ENCODE measurements at regions not wholly inside any gene's neighbourhood (a gene's known extent, or its start where the extent isn't known, plus 50 kb on each side); places are given as distances from the start of the nearest gene placed in this dataset.

DNA sequence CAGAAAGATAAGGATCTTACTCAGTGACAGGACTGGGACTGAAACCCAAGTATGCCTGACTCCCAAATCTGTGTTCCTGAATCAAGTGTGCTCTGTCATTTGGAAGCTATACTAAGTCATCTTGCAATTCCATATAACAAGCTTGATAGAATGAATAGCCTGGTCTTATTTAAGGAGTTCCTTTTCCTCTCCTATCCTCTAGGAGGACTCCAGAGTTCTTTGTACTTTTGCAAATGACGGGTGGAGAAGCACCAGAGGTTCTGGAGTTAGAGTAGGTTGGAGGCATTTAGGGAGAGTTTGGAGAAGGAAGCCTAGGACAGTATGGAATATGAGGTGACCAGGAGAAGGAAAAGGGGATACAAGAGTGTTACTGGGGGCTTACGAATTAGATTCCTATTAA, 92.9 kb upstream of the RCN1 start:
- WGBS = 71% methylated on average over 2 of the region's 2 CpGs
- H3K27me3 ChIP-seq (ENCODE audit: insufficient read depth, low read length) = no peaks in the 10 kb centered on the region
- no peak overlapping the region for H3K27ac ChIP-seq (ENCODE audit: low read depth, low read length)
- no peaks in the 10 kb centered on the region for H3K4me1 ChIP-seq (ENCODE audit: insufficient read depth, low read length)
- no peak overlapping the region for H3K9ac ChIP-seq (ENCODE audit: low read depth, low read length)
- no peak overlapping the region for H3K4me3 ChIP-seq (ENCODE audit: low read length)
- H3K9me3 ChIP-seq (ENCODE audit: insufficient read depth, low read depth, low read length) = no peaks in the 10 kb centered on the region
- no peaks in the 10 kb centered on the region for H3K36me3 ChIP-seq (ENCODE audit: insufficient read depth, low read length)

DNA sequence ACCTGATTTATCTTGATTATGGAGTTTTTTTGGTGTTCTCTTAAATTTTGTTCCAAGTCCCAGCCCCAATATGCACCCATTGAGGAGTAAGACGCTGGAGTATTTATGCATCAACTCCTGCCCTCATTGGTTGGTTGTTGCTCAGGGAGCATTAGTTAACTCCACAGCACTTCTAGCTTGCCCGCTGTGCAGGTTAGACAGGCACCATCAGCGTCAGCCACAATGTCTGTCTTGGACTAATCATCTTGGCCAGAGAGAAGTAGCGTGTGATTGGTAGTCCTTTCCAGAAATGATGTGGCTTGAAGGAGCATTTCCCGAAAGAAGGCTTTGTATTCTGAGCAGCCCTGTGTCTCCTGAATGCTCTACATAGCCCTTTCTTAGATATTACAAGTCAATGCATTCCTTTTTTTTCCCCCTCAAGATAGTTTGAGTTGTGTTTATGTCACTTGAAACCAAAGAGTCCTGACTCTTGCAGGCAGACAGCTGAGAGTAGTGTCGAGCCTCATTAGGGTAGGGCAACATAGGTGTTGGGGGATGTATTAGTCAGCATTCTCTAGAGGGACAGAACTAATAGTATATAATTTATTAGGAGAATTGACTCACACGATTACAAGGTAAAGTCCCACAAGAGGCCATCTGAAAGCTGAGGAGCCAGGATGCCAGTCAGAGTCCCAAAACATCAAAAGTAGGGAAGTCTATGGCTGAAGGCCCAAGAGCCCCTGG, 94.6 kb upstream of the RCN1 start:
- H3K36me3 ChIP-seq (ENCODE audit: insufficient read depth, low read length) = no peaks in the 10 kb centered on the region
- H3K9me3 ChIP-seq (ENCODE audit: insufficient read depth, low read depth, low read length) = no peaks in the 10 kb centered on the region
- H3K27ac ChIP-seq (ENCODE audit: low read depth, low read length) = no peak overlapping the region
- H3K4me3 ChIP-seq (ENCODE audit: low read length) = no peak overlapping the region
- no peak overlapping the region for H3K9ac ChIP-seq (ENCODE audit: low read depth, low read length)
- 94% methylated on average over 7 of the region's 7 CpGs for WGBS
- no peaks in the 10 kb centered on the region for H3K27me3 ChIP-seq (ENCODE audit: insufficient read depth, low read length)
- no peaks in the 10 kb centered on the region for H3K4me1 ChIP-seq (ENCODE audit: insufficient read depth, low read length)

DNA sequence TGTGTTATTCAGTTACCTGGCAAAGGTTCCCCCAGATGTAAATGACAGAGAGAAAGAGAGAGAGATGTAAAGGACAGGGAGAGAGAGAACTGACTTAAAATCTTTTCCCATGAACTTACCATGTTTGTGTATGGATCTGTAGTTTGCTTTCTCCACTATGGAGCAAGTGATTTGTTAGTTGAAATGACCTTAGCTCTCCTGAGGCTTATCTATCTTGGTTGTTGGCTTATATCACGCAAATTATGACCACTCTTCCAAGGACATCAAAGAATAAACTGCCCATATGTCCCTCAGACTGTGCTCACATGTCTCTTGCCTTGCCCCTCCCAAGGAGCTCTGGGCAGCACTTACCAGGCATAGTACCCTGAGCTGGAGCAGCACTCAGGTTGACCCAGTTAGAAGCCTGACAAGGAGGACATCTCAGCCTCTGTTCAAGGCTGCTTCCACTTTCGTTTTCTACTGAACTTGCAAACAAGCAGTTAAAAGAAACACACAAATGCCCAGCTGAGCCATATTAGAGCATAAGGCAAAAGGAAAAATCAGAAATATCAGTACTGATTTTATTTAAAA, 95.3 kb upstream of the RCN1 start:
- no peak overlapping the region for H3K4me3 ChIP-seq (ENCODE audit: low read length)
- WGBS = 93% methylated on average over 2 of the region's 2 CpGs

DNA sequence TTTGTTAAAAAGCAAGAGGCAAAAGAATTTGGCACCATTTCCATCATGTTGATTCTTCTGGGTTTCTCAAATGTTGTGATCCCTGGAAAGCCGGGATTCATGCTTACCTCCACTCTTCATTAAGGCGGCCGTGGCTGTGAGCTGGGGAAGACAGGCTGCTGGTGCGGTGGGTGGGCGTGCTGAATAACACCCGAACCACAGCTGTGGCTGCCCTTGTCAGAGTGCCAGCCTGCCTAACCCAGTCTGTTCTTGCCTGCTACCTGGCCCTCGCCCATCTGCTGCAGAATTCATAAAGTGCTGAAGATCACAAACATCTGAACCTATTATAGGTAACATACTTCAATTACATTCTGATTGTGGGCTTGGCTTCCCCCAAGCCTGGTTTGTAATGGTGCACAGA, 95.8 kb upstream of the RCN1 start:
- H3K4me1 ChIP-seq (ENCODE audit: insufficient read depth, low read length) = no peaks in the 10 kb centered on the region
- WGBS = 90% methylated on average over 7 of the region's 7 CpGs
- no peak overlapping the region for H3K27ac ChIP-seq (ENCODE audit: low read depth, low read length)
- no peaks in the 10 kb centered on the region for H3K27me3 ChIP-seq (ENCODE audit: insufficient read depth, low read length)
- no peak overlapping the region for H3K4me3 ChIP-seq (ENCODE audit: low read length)
- H3K9ac ChIP-seq (ENCODE audit: low read depth, low read length) = no peak overlapping the region
- H3K36me3 ChIP-seq (ENCODE audit: insufficient read depth, low read length) = no peaks in the 10 kb centered on the region
- no peaks in the 10 kb centered on the region for H3K9me3 ChIP-seq (ENCODE audit: insufficient read depth, low read depth, low read length)

More for the DNA sequence above, 95.3 kb upstream of the RCN1 start:
- Histone ChIP-seq H3K9me3 (ENCODE audit: insufficient read depth, low read depth, low read length) (no peaks in the 10 kb centered on the region), H3K9ac (ENCODE audit: low read depth, low read length) (no peak overlapping the region), H3K27ac (ENCODE audit: low read depth, low read length) (no peak overlapping the region), H3K27me3 (ENCODE audit: insufficient read depth, low read length) (no peaks in the 10 kb centered on the region), H3K4me1 (ENCODE audit: insufficient read depth, low read length) (no peaks in the 10 kb centered on the region), H3K36me3 (ENCODE audit: insufficient read depth, low read length) (no peaks in the 10 kb centered on the region)

DNA sequence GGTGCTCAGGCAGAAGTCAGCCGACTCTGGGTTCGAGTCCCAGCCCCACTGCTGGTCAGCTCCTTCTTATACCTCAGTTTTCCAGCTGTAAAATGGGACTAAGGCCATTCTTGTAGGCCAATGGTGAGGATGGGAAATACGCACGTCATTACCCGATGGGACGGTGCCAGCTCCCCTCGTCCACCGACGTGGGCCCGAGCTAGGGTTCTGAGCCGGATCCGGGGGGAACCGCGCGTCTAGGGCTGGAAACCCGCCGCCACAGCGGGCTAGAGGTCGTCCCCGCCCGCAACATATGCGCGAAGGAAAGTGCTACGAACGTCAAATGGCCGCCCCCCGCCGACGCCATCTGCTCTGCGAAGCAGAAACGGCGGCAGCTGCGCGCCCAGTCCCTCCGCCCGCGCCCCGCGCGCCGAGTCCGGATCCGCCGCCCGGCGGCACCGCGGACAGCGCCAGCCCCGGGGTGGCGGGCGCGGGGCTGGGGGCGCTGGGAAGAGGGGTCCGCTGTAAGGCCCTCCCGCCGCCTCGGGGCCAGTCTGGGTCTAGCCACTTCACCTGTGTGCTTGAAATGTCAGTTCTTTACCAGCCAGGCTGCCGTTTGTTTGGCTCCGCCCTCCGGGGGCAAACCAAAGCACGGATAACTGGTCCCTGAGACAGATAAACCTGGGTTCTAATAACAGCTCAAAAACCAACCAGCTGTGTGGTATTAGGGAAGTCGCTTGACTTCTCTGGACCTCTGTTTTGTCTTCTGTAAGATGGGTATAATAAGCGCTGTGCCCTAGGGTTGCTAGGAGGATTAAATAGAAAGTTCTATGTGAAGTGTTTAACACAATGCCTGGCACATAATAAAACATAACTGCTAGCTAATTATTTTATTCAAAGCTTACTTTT, 103.5 kb upstream of the RCN1 start:
- no peaks in the 10 kb centered on the region for H3K4me1 ChIP-seq (ENCODE audit: insufficient read depth, low read length)
- peak overlapping the region; percentile 48 for H3K4me3 ChIP-seq (ENCODE audit: low read length)
- H3K27ac ChIP-seq (ENCODE audit: low read depth, low read length) = no peak overlapping the region
- H3K9me3 ChIP-seq (ENCODE audit: insufficient read depth, low read depth, low read length) = no peaks in the 10 kb centered on the region
- H3K27me3 ChIP-seq (ENCODE audit: insufficient read depth, low read length) = peaks cover 30% of the 10 kb centered on the region
- H3K9ac ChIP-seq (ENCODE audit: low read depth, low read length) = no peak overlapping the region
- WGBS = 10% methylated on average over 64 of the region's 64 CpGs
- no peaks in the 10 kb centered on the region for H3K36me3 ChIP-seq (ENCODE audit: insufficient read depth, low read length)

DNA sequence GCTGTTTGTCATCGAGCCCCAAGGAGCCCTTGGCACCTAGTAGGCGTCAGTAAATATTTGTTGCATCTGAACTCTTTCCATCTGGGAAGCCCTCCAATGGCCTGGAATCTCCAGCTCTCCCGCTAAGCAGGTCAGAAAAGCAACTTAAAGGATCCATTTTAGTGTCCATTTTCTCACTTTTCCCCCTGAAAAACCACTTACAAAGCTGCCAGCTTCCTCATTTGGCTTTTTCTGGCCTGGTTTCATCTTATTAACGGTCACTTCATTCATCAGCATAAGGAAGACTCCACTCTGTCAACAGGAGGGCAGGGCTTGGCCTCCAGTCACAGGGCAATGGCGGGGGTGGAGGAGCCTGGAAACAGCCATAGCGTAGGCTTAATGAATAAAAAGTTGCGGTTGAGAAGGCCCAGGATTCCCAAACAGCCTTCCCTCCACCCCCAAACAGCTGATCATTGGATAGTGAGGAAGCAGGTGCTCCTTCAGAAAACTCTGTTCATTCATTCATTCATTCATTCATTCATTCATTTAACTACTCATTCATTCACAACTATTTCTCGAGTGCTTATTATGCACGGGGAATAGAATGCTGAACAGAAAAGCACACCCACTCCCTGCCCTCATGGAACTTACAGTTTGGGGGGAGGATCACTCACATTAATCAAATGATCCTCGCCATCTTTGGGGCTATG, 104.5 kb upstream of the RCN1 start:
- Histone ChIP-seq H3K27me3 (ENCODE audit: insufficient read depth, low read length) (peaks cover 30% of the 10 kb centered on the region), H3K4me1 (ENCODE audit: insufficient read depth, low read length) (no peaks in the 10 kb centered on the region), H3K36me3 (ENCODE audit: insufficient read depth, low read length) (no peaks in the 10 kb centered on the region), H3K9ac (ENCODE audit: low read depth, low read length) (no peak overlapping the region), H3K27ac (ENCODE audit: low read depth, low read length) (no peak overlapping the region), H3K4me3 (ENCODE audit: low read length) (no peak overlapping the region), H3K9me3 (ENCODE audit: insufficient read depth, low read depth, low read length) (no peaks in the 10 kb centered on the region)
- 95% methylated on average over 9 of the region's 10 CpGs for WGBS

DNA sequence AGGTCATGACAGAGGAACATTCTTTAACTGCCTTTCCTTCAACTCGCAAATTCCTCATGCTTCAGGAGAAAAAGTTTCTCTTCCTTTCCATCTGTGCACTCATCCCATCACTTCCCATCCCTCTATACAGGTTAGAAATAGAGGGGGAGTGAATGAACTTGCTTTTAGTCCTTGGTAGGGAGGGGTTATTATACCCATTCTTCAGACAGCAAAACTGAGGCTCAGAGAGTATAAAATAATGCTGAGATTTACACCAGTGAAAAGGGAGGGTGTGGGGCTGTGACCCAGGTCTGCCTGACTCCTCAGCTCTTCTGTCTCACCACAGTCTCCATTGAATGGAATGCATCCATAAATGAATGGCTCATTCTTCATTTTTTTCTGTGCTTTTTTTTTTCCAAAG, 109.4 kb upstream of the RCN1 start:
- H3K9ac ChIP-seq (ENCODE audit: low read depth, low read length) = no peak overlapping the region
- WGBS = 100% methylated on average over 1 of the region's 1 CpG
- no peaks in the 10 kb centered on the region for H3K36me3 ChIP-seq (ENCODE audit: insufficient read depth, low read length)
- no peaks in the 10 kb centered on the region for H3K9me3 ChIP-seq (ENCODE audit: insufficient read depth, low read depth, low read length)
- H3K27me3 ChIP-seq (ENCODE audit: insufficient read depth, low read length) = peaks cover 10% of the 10 kb centered on the region; the same call in 1 of the 2 replicates
- H3K4me3 ChIP-seq (ENCODE audit: low read length) = no peak overlapping the region
- H3K4me1 ChIP-seq (ENCODE audit: insufficient read depth, low read length) = 0 out of 2 replicates have a peak, but pooled peaks cover 3% of the 10 kb centered on the region
- no peak overlapping the region for H3K27ac ChIP-seq (ENCODE audit: low read depth, low read length)

DNA sequence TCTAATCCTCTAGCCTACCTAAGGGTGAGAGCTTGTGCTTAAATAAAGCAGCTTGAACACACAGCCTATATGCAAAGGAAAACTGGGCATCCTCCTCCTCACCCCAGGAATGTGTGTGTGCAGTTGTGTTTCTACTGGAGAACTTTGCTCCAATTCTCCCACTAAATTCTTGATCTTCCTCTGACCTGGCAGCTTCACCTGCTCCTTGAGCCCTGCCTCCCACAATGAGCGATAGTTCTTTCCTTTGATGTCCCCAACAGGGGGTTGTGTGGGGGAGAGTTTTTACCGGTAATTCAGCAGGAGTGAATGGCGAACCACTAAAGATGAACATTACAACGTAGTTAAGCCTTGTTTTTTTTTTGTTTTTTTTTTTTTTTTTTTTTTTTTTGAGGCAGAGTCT, 113.5 kb upstream of the RCN1 start:
- Histone ChIP-seq H3K27ac (ENCODE audit: low read depth, low read length) (no peak overlapping the region), H3K4me1 (ENCODE audit: insufficient read depth, low read length) (0 out of 2 replicates have a peak, but pooled peaks cover 3% of the 10 kb centered on the region), H3K9ac (ENCODE audit: low read depth, low read length) (no peak overlapping the region), H3K4me3 (ENCODE audit: low read length) (no peak overlapping the region), H3K27me3 (ENCODE audit: insufficient read depth, low read length) (no peaks in the 10 kb centered on the region), H3K36me3 (ENCODE audit: insufficient read depth, low read length) (no peaks in the 10 kb centered on the region), H3K9me3 (ENCODE audit: insufficient read depth, low read depth, low read length) (no peaks in the 10 kb centered on the region)
- 35% methylated on average over 4 of the region's 4 CpGs for WGBS

DNA sequence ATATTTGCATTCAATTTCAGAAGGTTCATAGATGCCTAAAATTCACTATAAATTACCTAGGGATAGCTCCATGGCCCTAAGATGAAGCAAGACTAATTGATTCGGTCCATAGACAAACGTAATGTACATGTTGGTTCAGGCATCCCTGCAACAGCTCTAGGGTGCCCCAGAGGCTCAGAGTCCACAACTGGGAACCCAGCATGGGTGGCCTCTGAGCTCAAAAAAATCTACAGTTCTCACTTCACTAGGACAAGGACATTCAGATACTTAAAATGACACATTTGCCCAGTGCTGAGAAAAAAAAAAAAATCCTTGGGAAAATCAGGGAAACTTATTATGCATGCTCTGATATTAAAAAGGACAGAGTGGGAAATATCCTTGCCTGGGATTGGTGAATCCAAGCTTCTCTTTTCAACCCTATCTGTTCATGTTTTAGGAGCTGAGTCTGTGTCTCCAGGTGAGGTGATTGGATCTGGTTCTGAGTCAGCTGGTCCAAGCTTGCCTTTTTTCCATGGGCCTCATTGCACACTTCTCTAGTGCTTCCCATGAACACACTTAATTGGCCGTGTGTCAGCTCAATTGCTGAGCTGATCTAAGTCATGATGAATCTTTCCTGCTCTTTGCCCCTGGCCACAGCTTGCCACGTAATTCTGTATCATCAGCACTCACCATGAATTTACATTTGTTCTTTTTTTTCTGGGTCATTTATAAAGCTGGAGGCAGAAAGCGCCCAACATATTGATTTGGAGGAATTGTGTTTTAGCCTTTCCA, 116.3 kb upstream of the RCN1 start:
- H3K36me3 ChIP-seq (ENCODE audit: insufficient read depth, low read length) = no peaks in the 10 kb centered on the region
- 94% methylated on average over 4 of the region's 5 CpGs for WGBS
- H3K27me3 ChIP-seq (ENCODE audit: insufficient read depth, low read length) = no peaks in the 10 kb centered on the region
- H3K4me1 ChIP-seq (ENCODE audit: insufficient read depth, low read length) = 0 out of 2 replicates have a peak, but pooled peaks cover 3% of the 10 kb centered on the region
- no peak overlapping the region for H3K4me3 ChIP-seq (ENCODE audit: low read length)
- no peak overlapping the region for H3K27ac ChIP-seq (ENCODE audit: low read depth, low read length)
- H3K9ac ChIP-seq (ENCODE audit: low read depth, low read length) = no peak overlapping the region
- H3K9me3 ChIP-seq (ENCODE audit: insufficient read depth, low read depth, low read length) = no peaks in the 10 kb centered on the region

DNA sequence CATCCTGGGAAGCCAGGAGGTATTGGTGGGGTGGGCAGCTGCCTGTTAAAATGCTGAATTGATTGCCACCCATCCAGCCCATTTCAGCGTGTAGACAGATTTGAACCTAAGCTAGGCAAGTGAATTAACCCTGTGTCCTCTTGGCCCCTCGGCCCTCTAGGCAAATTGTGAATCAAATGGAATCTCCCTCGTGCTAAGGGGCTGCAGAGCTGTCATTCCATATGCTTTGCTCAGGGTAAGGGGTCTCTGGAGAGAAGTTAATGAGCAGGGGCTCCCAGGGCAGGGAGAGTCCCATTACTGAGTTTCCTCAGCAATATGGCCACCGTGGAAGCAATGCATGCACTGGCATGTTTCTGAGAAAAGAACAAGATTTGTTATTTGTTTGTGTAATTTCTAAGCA, 117.7 kb upstream of the RCN1 start:
- 86% methylated on average over 4 of the region's 4 CpGs for WGBS
- Histone ChIP-seq H3K4me1 (ENCODE audit: insufficient read depth, low read length) (0 out of 2 replicates have a peak, but pooled peaks cover 3% of the 10 kb centered on the region), H3K9ac (ENCODE audit: low read depth, low read length) (no peak overlapping the region), H3K9me3 (ENCODE audit: insufficient read depth, low read depth, low read length) (no peaks in the 10 kb centered on the region), H3K27me3 (ENCODE audit: insufficient read depth, low read length) (no peaks in the 10 kb centered on the region), H3K4me3 (ENCODE audit: low read length) (no peak overlapping the region), H3K36me3 (ENCODE audit: insufficient read depth, low read length) (no peaks in the 10 kb centered on the region), H3K27ac (ENCODE audit: low read depth, low read length) (no peak overlapping the region)
